HEK293T (cell line): ENCODE measurements at regions not wholly inside any gene's neighbourhood (a gene's known extent, or its start where the extent isn't known, plus 50 kb on each side); places are given as distances from the start of the nearest gene placed in this dataset.

Source experiments
- BHLHE40 ChIP-seq: fragments of 450-650 bp; IDR thresholded peaks from 2 replicates; pipeline ENCODE4 v1.6.1; 2016; ENCODE audit warnings: mild to moderate bottlenecking, moderate library complexity, borderline replicate concordance
- FOXA1 ChIP-seq: fragments of 450-650 bp; IDR thresholded peaks from 2 replicates; pipeline ENCODE4 v1.6.1; 2016; ENCODE audit warnings: mild to moderate bottlenecking
- FOXK2 ChIP-seq: fragments of 450-650 bp; IDR thresholded peaks from 2 replicates; pipeline ENCODE4 v1.6.1; 2016; ENCODE audit warnings: mild to moderate bottlenecking
- PKNOX1 ChIP-seq: fragments of 450-650 bp; IDR thresholded peaks from 2 replicates; pipeline ENCODE4 v1.6.1; 2016
- SUZ12 ChIP-seq: fragments of 450-650 bp; IDR thresholded peaks from 2 replicates; pipeline ENCODE4 v1.6.1; 2016; ENCODE audit warnings: mild to moderate bottlenecking
- TARDBP ChIP-seq: fragments of 450-650 bp; IDR thresholded peaks from 2 replicates; pipeline ENCODE4 v1.6.1; 2016
- ZNF384 ChIP-seq: fragments of 450-650 bp; IDR thresholded peaks from 2 replicates; pipeline ENCODE4 v1.6.1; 2016

GRCh38 chr2:120543899-120544298 is 191.8 kb upstream of the GLI2 start:
- TF ChIP-seq BHLHE40: no peak
- TF ChIP-seq FOXK2: no peak
- TF ChIP-seq TARDBP: no peak
- no peak for TF ChIP-seq ZNF384
- no peak for TF ChIP-seq FOXA1
- TF ChIP-seq PKNOX1: no peak
- no peak for TF ChIP-seq SUZ12
